Colonic mucosa (tissue), 4 donors: ENCODE measurements at regions not wholly inside any gene's neighbourhood (a gene's known extent, or its start where the extent isn't known, plus 50 kb on each side); places are given as distances from the start of the nearest gene placed in this dataset.

Source experiments
- DNase-seq: peaks from one replicate; pipeline ENCODE4 v3.0.0-alpha.2; 2020
- H3K27ac ChIP-seq: fragments of 200-600 bp; one replicate; pipeline ENCODE4 v1.8.0; 2021
- H3K27me3 ChIP-seq: fragments of 200-600 bp; one replicate; pipeline ENCODE4 v1.8.0; 2021
- H3K36me3 ChIP-seq: fragments of 200-600 bp; one replicate; pipeline ENCODE4 v1.8.0; 2021
- H3K4me1 ChIP-seq: fragments of 200-600 bp; one replicate; pipeline ENCODE4 v1.8.0; 2021; ENCODE audit warnings: mild to moderate bottlenecking
- H3K4me3 ChIP-seq: fragments of 200-600 bp; one replicate; pipeline ENCODE4 v1.8.0; 2021
- H3K9ac ChIP-seq, 2 donors: one replicate each; pipeline ENCODE4 v1.7.0; 2013; ENCODE audit warnings: control low read depth in 2 of 2, low read depth in 2 of 2, low read length in 2 of 2
- H3K9me3 ChIP-seq: fragments of 200-600 bp; one replicate; pipeline ENCODE4 v1.8.0; 2021
- CTCF ChIP-seq: fragments of 200-600 bp; IDR thresholded peaks from one replicate; pipeline ENCODE4 v1.8.0; 2022; ENCODE audit warnings: antibody characterized with exemption, mild to moderate bottlenecking
- intact Hi-C: fragments of 100-400 bp; cut with DNase I; formaldehyde crosslinking; loops from one replicate; pipeline ENCODE4 v1.14.1; 2022
- donor health status: healthy.
- donor health status: DM: no; HTN: no; CAD: no.
- donor health status: DM: no; HTN: no; CAD: no.

GRCh38 chr6:66328200-66328599, 621.2 kb upstream of the EYS start:
- no peak for DNase-seq
- no peaks in the 10 kb centered on the region for H3K9me3 ChIP-seq
- no peak overlapping the region for H3K4me3 ChIP-seq
- H3K27me3 ChIP-seq, result no peaks in the 10 kb centered on the region
- H3K9ac ChIP-seq, result no peak overlapping the region
- intact Hi-C loops, result no loop called here
- no peak for TF ChIP-seq CTCF
- no peaks in the 10 kb centered on the region for H3K4me1 ChIP-seq
- H3K36me3 ChIP-seq, result no peaks in the 10 kb centered on the region
- no peak overlapping the region for H3K27ac ChIP-seq

GRCh38 chr6:66326228-66326627, 619.2 kb upstream of the EYS start:
- H3K27me3 ChIP-seq, result no peaks in the 10 kb centered on the region
- TF ChIP-seq CTCF, result no peak
- H3K36me3 ChIP-seq, result no peaks in the 10 kb centered on the region
- no peak for DNase-seq
- no peak overlapping the region for H3K9ac ChIP-seq
- no peak overlapping the region for H3K4me3 ChIP-seq
- no peaks in the 10 kb centered on the region for H3K4me1 ChIP-seq
- no peaks in the 10 kb centered on the region for H3K9me3 ChIP-seq
- no peak overlapping the region for H3K27ac ChIP-seq
- intact Hi-C loops, result no loop called here

GRCh38 chr6:66321017-66321416, 614.0 kb upstream of the EYS start:
- no peaks in the 10 kb centered on the region for H3K36me3 ChIP-seq
- H3K27ac ChIP-seq, result no peak overlapping the region
- H3K27me3 ChIP-seq, result no peaks in the 10 kb centered on the region
- intact Hi-C loops, result no loop called here
- no peaks in the 10 kb centered on the region for H3K9me3 ChIP-seq
- TF ChIP-seq CTCF, result no peak
- no peaks in the 10 kb centered on the region for H3K4me1 ChIP-seq
- no peak overlapping the region for H3K9ac ChIP-seq
- DNase-seq, result no peak
- H3K4me3 ChIP-seq, result no peak overlapping the region

GRCh38 chr6:66307490-66307889, 600.5 kb upstream of the EYS start:
- H3K9ac ChIP-seq, result no peak overlapping the region
- no peak overlapping the region for H3K27ac ChIP-seq
- no peak for TF ChIP-seq CTCF
- intact Hi-C loops, result no loop called here
- no peaks in the 10 kb centered on the region for H3K27me3 ChIP-seq
- peaks cover 3% of the 10 kb centered on the region for H3K9me3 ChIP-seq
- H3K4me3 ChIP-seq, result no peak overlapping the region
- no peaks in the 10 kb centered on the region for H3K4me1 ChIP-seq
- no peak for DNase-seq
- H3K36me3 ChIP-seq, result no peaks in the 10 kb centered on the region

- Histone ChIP-seq H3K4me1 (no peaks in the 10 kb centered on the region), H3K27me3 (no peaks in the 10 kb centered on the region), H3K9me3 (no peaks in the 10 kb centered on the region), H3K36me3 (no peaks in the 10 kb centered on the region), H3K27ac (no peak overlapping the region), H3K4me3 (no peak overlapping the region), H3K9ac (no peak overlapping the region)
- no peak for DNase-seq
- TF ChIP-seq CTCF, result no peak
- intact Hi-C loops, result no loop called here
Measured at GRCh38 chr6:66291905-66292304, 584.9 kb upstream of the EYS start.

- no peak overlapping the region for H3K9ac ChIP-seq
- TF ChIP-seq CTCF, result no peak
- H3K4me1 ChIP-seq, result no peaks in the 10 kb centered on the region
- no peaks in the 10 kb centered on the region for H3K27me3 ChIP-seq
- no peak overlapping the region for H3K27ac ChIP-seq
- no peaks in the 10 kb centered on the region for H3K36me3 ChIP-seq
- no peak overlapping the region for H3K4me3 ChIP-seq
- no peaks in the 10 kb centered on the region for H3K9me3 ChIP-seq
- intact Hi-C loops, result no loop called here
- DNase-seq, result no peak
Measured at GRCh38 chr6:66289889-66290288, 582.9 kb upstream of the EYS start.
